Type B pancreatic cell (in vitro differentiated cells): ENCODE measurements at regions not wholly inside any gene's neighbourhood (a gene's known extent, or its start where the extent isn't known, plus 50 kb on each side); places are given as distances from the start of the nearest gene placed in this dataset.
"Not testable (repeated sequence)": the region's sequence is repeated elsewhere in the genome, so short reads cannot be mapped to it uniquely, and the experiment has no call there.

ENCODE experiments used
- DNase-seq: peaks from one replicate; pipeline ENCODE4 v3.0.0; 2021; ENCODE audit warnings: mixed read lengths; ENCODE audit not compliant: unreplicated experiment; ENCODE audit errors: extremely low spot score
- H3K27ac Mint-ChIP-seq: 2 replicates; pipeline ENCODE4 v1.8.0; 2021; ENCODE audit warnings: mild to moderate bottlenecking, mixed read lengths
- H3K27me3 Mint-ChIP-seq: 2 replicates; pipeline ENCODE4 v1.8.0; 2021; ENCODE audit warnings: mixed read lengths
- H3K36me3 Mint-ChIP-seq: 2 replicates; pipeline ENCODE4 v1.8.0; 2021; ENCODE audit warnings: mixed read lengths
- H3K4me1 Mint-ChIP-seq: one replicate; pipeline ENCODE4 v1.8.0; 2021; ENCODE audit warnings: mixed read lengths; ENCODE audit not compliant: unreplicated experiment
- H3K4me3 Mint-ChIP-seq: 2 replicates; pipeline ENCODE4 v1.8.0; 2021; ENCODE audit warnings: mild to moderate bottlenecking, mixed read lengths
- H3K9me3 Mint-ChIP-seq: 2 replicates; pipeline ENCODE4 v1.8.0; 2021; ENCODE audit warnings: mixed read lengths
- CTCF ChIP-seq: fragments of 200-600 bp; sonication (generic); conservative IDR thresholded peaks from 2 replicates; pipeline ENCODE4 v1.5.0; 2021; ENCODE audit warnings: antibody characterized with exemption, mild to moderate bottlenecking

- H3K36me3 Mint-ChIP-seq = peaks cover 8% of the 10 kb centered on the region
- H3K4me1 Mint-ChIP-seq = peaks cover 29% of the 10 kb centered on the region
- no peak overlapping the region for H3K27ac Mint-ChIP-seq
- no peaks in the 10 kb centered on the region for H3K27me3 Mint-ChIP-seq
- DNase-seq = no peak
- no peak overlapping the region for H3K4me3 Mint-ChIP-seq
- TF ChIP-seq CTCF = no peak
- no peaks in the 10 kb centered on the region for H3K9me3 Mint-ChIP-seq
These were observed 75.1 kb downstream of the HAUS1 start for GRCh38 chr18:46179306-46179705.

GRCh38 chr18:46182633-46183358 is 78.6 kb downstream of the HAUS1 start:
- H3K27ac Mint-ChIP-seq = no peak overlapping the region
- no peak for TF ChIP-seq CTCF
- H3K27me3 Mint-ChIP-seq = no peaks in the 10 kb centered on the region
- H3K4me3 Mint-ChIP-seq = no peak overlapping the region
- no peaks in the 10 kb centered on the region for H3K9me3 Mint-ChIP-seq
- peaks cover 5% of the 10 kb centered on the region for H3K36me3 Mint-ChIP-seq
- no peak for DNase-seq
- H3K4me1 Mint-ChIP-seq = peaks cover 18% of the 10 kb centered on the region

- not testable (repeated sequence) for H3K4me3 Mint-ChIP-seq, DNase-seq, H3K27ac Mint-ChIP-seq, H3K27me3 Mint-ChIP-seq, H3K9me3 Mint-ChIP-seq, H3K36me3 Mint-ChIP-seq
- H3K4me1 Mint-ChIP-seq = peaks cover 18% of the 10 kb centered on the region
These were observed 80.1 kb downstream of the HAUS1 start for GRCh38 chr18:46184296-46184695.

- no peak for TF ChIP-seq CTCF
- Mint-ChIP-seq H3K27ac (no peak overlapping the region), H3K9me3 (no peaks in the 10 kb centered on the region), H3K4me1 (peaks cover 18% of the 10 kb centered on the region), H3K4me3 (no peak overlapping the region), H3K27me3 (no peaks in the 10 kb centered on the region), H3K36me3 (peaks cover 4% of the 10 kb centered on the region)
- no peak for DNase-seq
These were observed 80.5 kb downstream of the HAUS1 start for GRCh38 chr18:46184727-46185126.

GRCh38 chr18:46190667-46191066 is 86.5 kb downstream of the HAUS1 start:
- TF ChIP-seq CTCF = no peak
- H3K4me1 Mint-ChIP-seq = no peaks in the 10 kb centered on the region
- H3K36me3 Mint-ChIP-seq = peaks cover 8% of the 10 kb centered on the region
- no peaks in the 10 kb centered on the region for H3K27me3 Mint-ChIP-seq
- no peak overlapping the region for H3K27ac Mint-ChIP-seq
- no peak overlapping the region for H3K4me3 Mint-ChIP-seq
- H3K9me3 Mint-ChIP-seq = no peaks in the 10 kb centered on the region
- DNase-seq = no peak

GRCh38 chr18:46196627-46197243 is 92.5 kb downstream of the HAUS1 start:
- no peak for DNase-seq
- H3K4me1 Mint-ChIP-seq = no peaks in the 10 kb centered on the region
- no peak overlapping the region for H3K27ac Mint-ChIP-seq
- no peak for TF ChIP-seq CTCF
- H3K9me3 Mint-ChIP-seq = peaks cover 4% of the 10 kb centered on the region
- peaks cover 8% of the 10 kb centered on the region for H3K36me3 Mint-ChIP-seq
- H3K27me3 Mint-ChIP-seq = no peaks in the 10 kb centered on the region
- no peak overlapping the region for H3K4me3 Mint-ChIP-seq
